HL-60 (cell line): ENCODE measurements at regions not wholly inside any gene's neighbourhood (a gene's known extent, or its start where the extent isn't known, plus 50 kb on each side); places are given as distances from the start of the nearest gene placed in this dataset.

ENCODE experiments used
- CTCF ChIP-seq: IDR thresholded peaks from one replicate; pipeline ENCODE4 v1.5.1; 2011; ENCODE audit warnings: low read length, control low read depth, inconsistent platforms; ENCODE audit not compliant: insufficient read depth
- REST ChIP-seq: IDR thresholded peaks from 2 replicates; pipeline ENCODE4 v1.6.1; 2012; ENCODE audit warnings: low read depth; ENCODE audit not compliant: insufficient replicate concordance
- SPI1 ChIP-seq: IDR thresholded peaks from 2 replicates; pipeline ENCODE4 v1.6.1; 2012; ENCODE audit warnings: low read depth, mild to moderate bottlenecking, borderline replicate concordance

- TF ChIP-seq CTCF: no peak
- TF ChIP-seq SPI1: no peak
- TF ChIP-seq REST: no peak
Observed at GRCh38 chr20:17012546-17013226, 214.2 kb upstream of the PCSK2 start.
